ENCODE measurements at regions not wholly inside any gene's neighbourhood (a gene's known extent, or its start where the extent isn't known, plus 50 kb on each side); places are given as distances from the start of the nearest gene placed in this dataset.

DNA sequence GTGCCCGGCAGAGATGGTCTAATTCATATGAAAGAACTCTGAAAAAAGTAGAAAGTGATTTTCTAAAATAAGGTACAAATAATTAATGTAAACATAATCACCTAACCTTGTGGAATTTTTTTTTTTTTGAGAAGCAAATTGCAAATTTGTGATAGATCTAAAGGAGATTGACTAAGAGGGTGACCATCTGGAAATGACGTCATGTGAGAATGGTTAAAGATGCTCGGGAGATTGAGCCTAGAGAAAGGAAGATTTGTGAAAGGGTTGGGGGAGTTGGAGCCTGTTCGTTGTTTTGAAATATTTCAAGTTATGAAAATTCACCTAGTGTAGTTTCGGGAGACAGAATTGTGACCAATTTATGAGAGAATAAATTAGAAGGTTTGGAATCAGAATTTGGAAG, 115.7 kb upstream of the ANK2 start:
- TF ChIP-seq, protein P1, sequence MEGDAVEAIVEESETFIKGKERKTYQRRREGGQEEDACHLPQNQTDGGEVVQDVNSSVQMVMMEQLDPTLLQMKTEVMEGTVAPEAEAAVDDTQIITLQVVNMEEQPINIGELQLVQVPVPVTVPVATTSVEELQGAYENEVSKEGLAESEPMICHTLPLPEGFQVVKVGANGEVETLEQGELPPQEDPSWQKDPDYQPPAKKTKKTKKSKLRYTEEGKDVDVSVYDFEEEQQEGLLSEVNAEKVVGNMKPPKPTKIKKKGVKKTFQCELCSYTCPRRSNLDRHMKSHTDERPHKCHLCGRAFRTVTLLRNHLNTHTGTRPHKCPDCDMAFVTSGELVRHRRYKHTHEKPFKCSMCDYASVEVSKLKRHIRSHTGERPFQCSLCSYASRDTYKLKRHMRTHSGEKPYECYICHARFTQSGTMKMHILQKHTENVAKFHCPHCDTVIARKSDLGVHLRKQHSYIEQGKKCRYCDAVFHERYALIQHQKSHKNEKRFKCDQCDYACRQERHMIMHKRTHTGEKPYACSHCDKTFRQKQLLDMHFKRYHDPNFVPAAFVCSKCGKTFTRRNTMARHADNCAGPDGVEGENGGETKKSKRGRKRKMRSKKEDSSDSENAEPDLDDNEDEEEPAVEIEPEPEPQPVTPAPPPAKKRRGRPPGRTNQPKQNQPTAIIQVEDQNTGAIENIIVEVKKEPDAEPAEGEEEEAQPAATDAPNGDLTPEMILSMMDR (conservative IDR thresholded peaks at IDR 0.05; ENCODE audit: low read length), result no peak
- TF ChIP-seq EZH2phosphoT487 (IDR thresholded peaks at IDR 0.05; ENCODE audit: borderline replicate concordance), result no peak
